Endothelial cell of umbilical vein (primary cell): ENCODE measurements at regions not wholly inside any gene's neighbourhood (a gene's known extent, or its start where the extent isn't known, plus 50 kb on each side); places are given as distances from the start of the nearest gene placed in this dataset.
A peak's percentile ranks its signal among the peaks of the same experiment; 100 is the strongest.

Source experiments
- BruUV-seq: library from RNA; stranded (reverse); fragments of 400-500 nt; replicated peaks from 2 replicates; lab custom pipeline; 2021; lab: Mats Ljungman, UMichigan
- CTCF ChIA-PET: fragments of 300-600, 350-600 bp; sonication (Branson Sonifier 250); formaldehyde crosslinking; loops from one replicate; lab custom pipeline; 2021; ENCODE audit warnings: antibody characterized with exemption, inconsistent platforms; lab: Charles Lee
- POLR2A ChIA-PET: fragments of 300-600, 350-600 bp; sonication (Branson Sonifier 250); formaldehyde crosslinking; loops from one replicate; lab custom pipeline; 2021; ENCODE audit warnings: antibody characterized with exemption, inconsistent platforms; lab: Charles Lee
- DNase-seq: peaks from one replicate; pipeline ENCODE4 v3.0.0-alpha.2; 2011; ENCODE audit warnings: low read depth, low spot score
- FAIRE-seq: peaks from 2 replicates; lab custom pipeline; 2011; peaks lifted over from hg19 to GRCh38; lab: Jason Lieb, UNC
- H2AFZ ChIP-seq: 2 replicates; pipeline ENCODE4 v1.6.0; 2012; ENCODE audit warnings: low read depth, low read length, control low read depth, inconsistent platforms
- H3K27ac ChIP-seq: 2 replicates; pipeline ENCODE4 v1.5.1; 2011; ENCODE audit warnings: low read depth, mild to moderate bottlenecking, control low read depth, low read length, moderate library complexity; ENCODE audit not compliant: insufficient read depth
- H3K27me3 ChIP-seq, 2 experiments: 2 replicates each; pipeline versions ENCODE4 v1.6.0 to v1.6.1; 2011; ENCODE audit warnings: low read length in 2 of 2, mixed read lengths in 1 of 2; ENCODE audit not compliant: control insufficient read depth in 2 of 2, insufficient read depth in 2 of 2
- H3K36me3 ChIP-seq, 2 experiments: 2 replicates in 1 of 2; 3 replicates in 1 of 2; pipeline ENCODE4 v1.5.1; 2011; ENCODE audit warnings: low read length in 2 of 2, mild to moderate bottlenecking in 1 of 2, moderate library complexity in 1 of 2; ENCODE audit not compliant: control insufficient read depth in 2 of 2, insufficient read depth in 2 of 2; ENCODE audit errors: extremely low read depth in 1 of 2
- H3K4me1 ChIP-seq: 3 replicates; pipeline ENCODE4 v1.5.1; 2011; ENCODE audit warnings: mild to moderate bottlenecking, low read length; ENCODE audit not compliant: control insufficient read depth, insufficient read depth; ENCODE audit errors: extremely low read depth
- H3K4me2 ChIP-seq: 2 replicates; pipeline ENCODE4 v1.6.1; 2011; ENCODE audit warnings: low read length, control low read depth, mixed read lengths; ENCODE audit not compliant: insufficient read depth
- H3K4me3 ChIP-seq, 3 experiments: fragments of 200-600 bp in 1 of 3; sonication (generic), shearing (Covaris generic) in 1 of 3; replicated peaks in 1 of 3; 2 replicates each; pipeline ENCODE4 v1.5.1; 2011 to 2016; ENCODE audit warnings: control low read depth in 3 of 3, low read length in 3 of 3, mild to moderate bottlenecking in 2 of 3, inconsistent platforms in 1 of 3, low read depth in 1 of 3, moderate library complexity in 1 of 3; ENCODE audit not compliant: insufficient read depth in 1 of 3
- H3K79me2 ChIP-seq: 2 replicates; pipeline ENCODE4 v1.6.0; 2012; ENCODE audit warnings: low read length, inconsistent platforms; ENCODE audit not compliant: control insufficient read depth, insufficient read depth
- H3K9ac ChIP-seq: replicated peaks from 2 replicates; pipeline ENCODE3; 2011; ENCODE audit warnings: low read length, control low read depth; ENCODE audit not compliant: insufficient read depth; ENCODE audit errors: extremely low read depth
- H3K9me1 ChIP-seq: replicated peaks from 3 replicates; pipeline ENCODE4 v1.6.0; 2011; ENCODE audit warnings: mild to moderate bottlenecking, low read length; ENCODE audit not compliant: control insufficient read depth, insufficient read depth; ENCODE audit errors: extremely low read depth
- H3K9me3 ChIP-seq: replicated peaks from 2 replicates; pipeline ENCODE4 v1.5.1; 2012; ENCODE audit warnings: low read length, inconsistent platforms; ENCODE audit not compliant: control insufficient read depth, insufficient read depth
- H4K20me1 ChIP-seq: replicated peaks from 2 replicates; pipeline ENCODE3; 2011; ENCODE audit warnings: mild to moderate bottlenecking, low read length; ENCODE audit not compliant: control insufficient read depth, insufficient read depth; ENCODE audit errors: extremely low read depth
- CTCF ChIP-seq, 2 donors: IDR thresholded peaks; 1 replicate in 1 of 2; 2 replicates in 1 of 2; pipeline ENCODE4 v1.5.1; 2011; ENCODE audit warnings: low read length in 2 of 2, mild to moderate bottlenecking in 2 of 2, moderate library complexity in 2 of 2, control low read depth in 1 of 2, inconsistent platforms in 1 of 2, low read depth in 1 of 2; ENCODE audit not compliant: insufficient read depth in 1 of 2; ENCODE audit errors: extremely low read depth in 1 of 2
- EZH2 ChIP-seq: IDR thresholded peaks from 2 replicates; pipeline ENCODE4 v1.6.1; 2012; ENCODE audit warnings: borderline replicate concordance, low read depth, mild to moderate bottlenecking, moderate library complexity, low read length, inconsistent platforms; ENCODE audit not compliant: severe bottlenecking
- FOS ChIP-seq: IDR thresholded peaks from 2 replicates; pipeline ENCODE4 v1.6.1; 2011; ENCODE audit warnings: mild to moderate bottlenecking, low read length, moderate library complexity, borderline replicate concordance; ENCODE audit not compliant: insufficient read depth
- GATA2 ChIP-seq: IDR thresholded peaks from 2 replicates; pipeline ENCODE4 v1.7.0; 2011; ENCODE audit warnings: low read depth, mild to moderate bottlenecking, moderate library complexity, mixed read lengths, low read length; ENCODE audit not compliant: insufficient read length, insufficient read depth
- JUN ChIP-seq: IDR thresholded peaks from 2 replicates; pipeline ENCODE4 v1.6.1; 2011; ENCODE audit warnings: borderline replicate concordance, low read depth; ENCODE audit not compliant: insufficient read length, insufficient read depth
- MYC ChIP-seq: IDR thresholded peaks from one replicate; pipeline ENCODE4 v1.6.1; 2011; ENCODE audit warnings: mild to moderate bottlenecking, low read depth, low read length
- POLR2A ChIP-seq: IDR thresholded peaks from 2 replicates; pipeline ENCODE4 v1.6.1; 2012; ENCODE audit warnings: low read depth, mild to moderate bottlenecking, control low read depth, low read length
- POLR2AphosphoS5 ChIP-seq: IDR thresholded peaks from 2 replicates; pipeline ENCODE4 v1.6.1; 2012; ENCODE audit warnings: low read depth, mild to moderate bottlenecking, control low read depth, low read length, moderate library complexity; ENCODE audit not compliant: insufficient read depth
- dilution Hi-C: fragments of 300-500 bp; cut with MboI; formaldehyde crosslinking; loops from one replicate; pipeline ENCODE4 v1.15.0; 2019; ENCODE audit warnings: low sequenced_read_pairs; ENCODE audit not compliant: extremely low pct_ligation_motif_present
- intact Hi-C: fragments of 100-400 bp; cut with micrococcal nuclease; formaldehyde crosslinking; loops from one replicate; pipeline ENCODE4 v1.10.0; 2022
- TF ChIP-seq, protein P1 (sequence below): IDR thresholded peaks from 2 replicates; pipeline ENCODE4 v1.6.1; 2011; ENCODE audit not compliant: insufficient read depth, insufficient read length

DNA sequence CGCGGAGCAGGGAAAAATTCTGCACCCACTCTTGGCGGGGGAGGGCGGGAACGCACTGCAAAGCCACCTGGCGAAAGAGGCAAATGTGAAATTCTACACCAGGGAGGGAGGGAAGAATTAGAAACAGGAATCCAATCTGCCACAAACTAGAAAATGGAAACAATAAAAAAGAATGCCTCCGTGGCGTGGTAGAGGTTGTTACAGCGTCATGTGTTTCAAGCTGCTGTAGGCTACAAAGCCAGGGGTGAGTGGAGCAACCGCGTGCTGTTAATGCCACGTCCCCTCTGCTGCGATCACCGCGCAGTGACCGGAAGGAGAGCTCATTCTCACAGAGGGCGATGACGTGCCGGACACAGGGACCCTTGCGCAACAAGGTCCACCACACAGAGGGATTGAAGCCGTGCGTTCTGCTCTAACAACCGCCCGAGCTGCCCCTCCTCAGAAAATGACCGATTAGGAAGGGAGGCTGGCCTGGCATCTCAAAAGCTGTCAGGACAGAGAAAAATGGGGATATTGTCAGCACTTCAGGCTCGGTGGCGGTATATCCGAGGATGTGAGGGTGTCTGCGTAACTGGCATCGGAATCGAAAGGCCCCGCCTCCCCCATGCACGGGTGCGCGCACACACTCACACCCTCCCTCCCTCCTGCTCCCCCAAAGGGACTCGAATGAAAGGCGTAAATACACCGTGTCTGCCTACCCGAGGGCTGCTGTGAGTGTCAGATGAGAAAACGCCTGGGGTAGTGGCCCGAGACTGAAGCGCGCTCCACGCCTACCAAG lies 70.8 kb upstream of the TNRC6C start:
- Histone ChIP-seq H3K4me3 (peak overlapping the region; percentile 31 to 43 (median 33)), H3K4me1 (peaks cover 4% of the 10 kb centered on the region), H4K20me1 (no peaks in the 10 kb centered on the region), H3K4me2 (peak overlapping the region; percentile 57), H3K9me3 (no peaks in the 10 kb centered on the region), H3K9ac (peak overlapping the region; percentile 30), H3K36me3 (no peaks in the 10 kb centered on the region), H3K9me1 (no peaks in the 10 kb centered on the region), H2AFZ (peak overlapping the region; percentile 74), H3K79me2 (no peaks in the 10 kb centered on the region), H3K27ac (no peak overlapping the region), H3K27me3 (peaks cover 10 to 16% of the 10 kb centered on the region in 2 experiments)
- dilution Hi-C loops: no loop called here
- intact Hi-C loops: no loop called here
- DNase-seq (peak; percentile 44), FAIRE-seq (peak; percentile 76)
- CTCF ChIA-PET: interaction anchor here (0.7 to 2.1 kb wide), 6 partner anchors 29 to 132 kb away, joined by 3 to 9 read pairs (median 4); partner anchors contain the start of gene TNRC6C
- POLR2A ChIA-PET: interaction anchor here (0.6 to 0.7 kb wide), 2 partner anchors 20 to 71 kb away, joined by 3 read pairs; partner anchors contain the start of gene TNRC6C
- no TSS peak for BruUV-seq
- TF ChIP-seq POLR2AphosphoS5 (no peak), MYC (no peak), FOS (no peak), JUN (no peak), GATA2 (no peak), EZH2 (no peak), CTCF (IDR thresholded peaks at IDR 0.05; ENCODE audit: extremely low read depth in 1 of 2, insufficient read depth in 1 of 2, low read depth in 1 of 2, low read length in 2 of 2) (no peak), POLR2A (no peak)
- TF ChIP-seq, protein P1, sequence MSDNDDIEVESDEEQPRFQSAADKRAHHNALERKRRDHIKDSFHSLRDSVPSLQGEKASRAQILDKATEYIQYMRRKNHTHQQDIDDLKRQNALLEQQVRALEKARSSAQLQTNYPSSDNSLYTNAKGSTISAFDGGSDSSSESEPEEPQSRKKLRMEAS: no peak
